Gastroesophageal sphincter (tissue), 3 donors: ENCODE measurements at regions not wholly inside any gene's neighbourhood (a gene's known extent, or its start where the extent isn't known, plus 50 kb on each side); places are given as distances from the start of the nearest gene placed in this dataset.
A peak's percentile ranks its signal among the peaks of the same experiment; 100 is the strongest.

ENCODE experiments used
- CTCF ChIP-seq, 4 experiments: fragments of 200-600 bp in 2 of 4; fragments of 450-650 bp in 2 of 4; sonication (generic) in 1 of 4; IDR thresholded peaks; one replicate each; pipeline ENCODE4 v1.5.1; 2017 to 2019; ENCODE audit warnings: antibody characterized with exemption in 4 of 4, mild to moderate bottlenecking in 2 of 4, moderate library complexity in 2 of 4
- POLR2A ChIP-seq, 2 donors: fragments of 450-650 bp; IDR thresholded peaks; one replicate each; pipeline ENCODE4 v1.6.1; 2017; ENCODE audit warnings: antibody characterized with exemption in 2 of 2, mild to moderate bottlenecking in 2 of 2, moderate library complexity in 1 of 2
- POLR2AphosphoS5 ChIP-seq: sonication (generic); formaldehyde crosslinking; IDR thresholded peaks from one replicate; pipeline ENCODE4 v1.6.1; 2017; ENCODE audit warnings: antibody characterized with exemption

- TF ChIP-seq CTCF (IDR thresholded peaks at IDR 0.05) = peak in 1 of 4 experiments; percentile 26
- no peak for TF ChIP-seq POLR2A (IDR thresholded peaks at IDR 0.05)
- TF ChIP-seq POLR2AphosphoS5 = peak; percentile 60
These were observed 67.6 kb upstream of the AMPD3 start for GRCh38 chr11:10387206-10388083.
